RWPE2 (cell line): ENCODE measurements at regions not wholly inside any gene's neighbourhood (a gene's known extent, or its start where the extent isn't known, plus 50 kb on each side); places are given as distances from the start of the nearest gene placed in this dataset.
"Not testable (repeated sequence)": the region's sequence is repeated elsewhere in the genome, so short reads cannot be mapped to it uniquely, and the experiment has no call there.

ENCODE experiments used
- ATAC-seq: fragments of 200-7000 bp; cut with Tn5 transposase; 3 replicates; pipeline ENCODE4 v1.9.1; 2021; ENCODE audit warnings: low read depth
- DNase-seq: peaks from one replicate; pipeline ENCODE4 v3.0.0-alpha.2; 2020; ENCODE audit warnings: low spot score
- H3K27ac ChIP-seq: fragments of 450-650 bp; 2 replicates; pipeline ENCODE4 v1.5.1; 2017; ENCODE audit warnings: mild to moderate bottlenecking; ENCODE audit not compliant: poor library complexity, severe bottlenecking
- H3K27me3 ChIP-seq: fragments of 250-450 bp; sonication (Bioruptor Pico); 2 replicates; pipeline ENCODE4 v1.5.1; 2021; ENCODE audit warnings: mild to moderate bottlenecking, moderate library complexity; ENCODE audit not compliant: insufficient read depth, poor library complexity, severe bottlenecking
- H3K36me3 ChIP-seq: fragments of 250-450 bp; sonication (Bioruptor Pico); 2 replicates; pipeline ENCODE4 v1.5.1; 2020; ENCODE audit warnings: low read depth, mild to moderate bottlenecking, moderate library complexity
- H3K4me1 ChIP-seq: fragments of 250-450 bp; sonication (Bioruptor Pico); 2 replicates; pipeline ENCODE4 v1.5.1; 2021; ENCODE audit warnings: mild to moderate bottlenecking, moderate library complexity; ENCODE audit not compliant: insufficient read depth, poor library complexity, severe bottlenecking
- H3K4me3 ChIP-seq: fragments of 250-450 bp; sonication (Bioruptor Pico); 2 replicates; pipeline ENCODE4 v1.5.1; 2021; ENCODE audit warnings: mild to moderate bottlenecking, moderate library complexity; ENCODE audit not compliant: severe bottlenecking
- H3K9me3 ChIP-seq: fragments of 250-450 bp; sonication (Bioruptor Pico); 2 replicates; pipeline ENCODE4 v1.5.1; 2021; ENCODE audit warnings: mild to moderate bottlenecking, moderate library complexity; ENCODE audit not compliant: severe bottlenecking
- CTCF ChIP-seq: fragments of 450-650 bp; IDR thresholded peaks from one replicate; pipeline ENCODE4 v1.5.1; 2017; ENCODE audit warnings: mild to moderate bottlenecking, moderate library complexity; ENCODE audit not compliant: poor library complexity, severe bottlenecking

DNA sequence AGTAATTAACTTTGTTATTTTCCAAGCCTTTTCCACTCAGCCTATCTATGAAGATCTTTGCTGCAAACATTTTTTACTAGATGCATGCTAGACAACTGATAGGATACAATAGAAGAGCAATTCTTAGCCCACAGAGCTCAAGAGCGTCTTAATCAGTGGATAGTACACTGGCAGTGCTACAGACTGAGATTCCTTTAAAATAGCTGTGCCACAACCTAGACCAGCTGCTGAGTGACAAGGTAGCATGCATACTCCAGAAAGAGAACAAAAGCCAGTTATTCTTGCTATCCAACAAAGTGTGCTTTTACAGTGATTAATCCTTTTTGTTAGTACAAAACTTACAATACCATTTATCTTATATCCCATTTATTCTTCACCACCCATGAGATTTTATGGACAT is 507.9 kb upstream of the SYT4 start:
- no peak for TF ChIP-seq CTCF
- DNase-seq (no peak), ATAC-seq (no peak)
- Histone ChIP-seq H3K4me3 (no peak overlapping the region), H3K36me3 (no peaks in the 10 kb centered on the region), H3K27ac (no peak overlapping the region), H3K27me3 (no peaks in the 10 kb centered on the region), H3K9me3 (no peaks in the 10 kb centered on the region), H3K4me1 (peaks cover 27% of the 10 kb centered on the region)

- Histone ChIP-seq H3K9me3 (no peaks in the 10 kb centered on the region), H3K27ac (peak overlapping the region; percentile 15), H3K4me3 (no peak overlapping the region), H3K4me1 (peaks cover 11% of the 10 kb centered on the region), H3K36me3 (no peaks in the 10 kb centered on the region), H3K27me3 (no peaks in the 10 kb centered on the region)
- no peak for TF ChIP-seq CTCF
- no peak for ATAC-seq
- no peak for DNase-seq
Observed at GRCh38 chr18:43786893-43787292, 509.6 kb upstream of the SYT4 start.

DNA sequence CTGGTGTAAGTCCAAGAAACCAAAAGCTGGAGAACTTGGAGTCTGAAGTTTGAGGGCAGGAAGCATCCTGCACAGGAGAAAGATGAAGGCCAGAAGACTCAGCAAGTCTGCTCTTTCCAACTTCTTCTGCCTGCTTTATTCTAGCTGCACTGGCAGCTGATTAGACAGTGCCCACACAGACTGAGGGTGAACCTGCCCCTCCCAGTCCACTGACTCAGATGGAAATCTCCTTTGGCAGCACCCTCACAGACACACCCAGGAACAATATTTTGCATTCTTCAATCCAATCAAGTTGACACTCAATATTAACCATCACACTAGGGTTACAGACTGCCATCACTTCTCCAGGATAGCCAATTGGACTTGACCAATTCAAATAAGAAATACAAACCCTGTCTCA is 510.4 kb upstream of the SYT4 start:
- Histone ChIP-seq H3K27ac (peak overlapping the region; percentile 15), H3K4me1 (peaks cover 11% of the 10 kb centered on the region)
- DNase-seq, H3K4me3 ChIP-seq, H3K27me3 ChIP-seq, H3K36me3 ChIP-seq, H3K9me3 ChIP-seq: not testable (repeated sequence)
- peak; percentile 88 for ATAC-seq

- no peak for DNase-seq
- no peaks in the 10 kb centered on the region for H3K27me3 ChIP-seq
- 0 out of 3 replicates have a peak, but pooled peaks have one; percentile 44 for ATAC-seq
Observed at GRCh38 chr18:43789234-43790000, 512.1 kb upstream of the SYT4 start.

DNA sequence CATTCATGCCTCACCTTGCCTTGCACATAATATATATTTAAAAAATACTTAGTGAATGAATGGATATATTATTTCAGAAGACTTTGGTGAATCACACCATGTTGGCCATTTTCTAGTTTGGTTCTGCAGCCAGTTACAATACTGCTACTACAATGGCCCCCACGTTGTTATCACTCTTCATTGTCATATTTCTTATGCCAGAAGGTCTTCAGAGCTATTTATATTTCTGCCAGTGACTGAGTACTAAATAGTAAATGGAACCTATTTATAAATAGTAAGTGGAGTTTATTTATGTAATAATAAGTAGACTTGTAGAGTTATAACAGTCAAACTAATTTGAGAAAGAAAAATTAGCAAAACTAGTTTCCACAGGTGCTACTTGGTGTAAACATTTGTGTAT is 516.6 kb upstream of the SYT4 start:
- H3K9me3 ChIP-seq = no peaks in the 10 kb centered on the region
- no peak overlapping the region for H3K4me3 ChIP-seq
- no peak for ATAC-seq
- no peak for DNase-seq
- H3K4me1 ChIP-seq = peaks cover 4% of the 10 kb centered on the region
- H3K36me3 ChIP-seq = no peaks in the 10 kb centered on the region
- TF ChIP-seq CTCF = no peak
- no peaks in the 10 kb centered on the region for H3K27me3 ChIP-seq
- no peak overlapping the region for H3K27ac ChIP-seq

More at GRCh38 chr18:43789234-43790000, 512.1 kb upstream of the SYT4 start:
- no peaks in the 10 kb centered on the region for H3K9me3 ChIP-seq
- peaks cover 11% of the 10 kb centered on the region for H3K4me1 ChIP-seq
- TF ChIP-seq CTCF = peak; percentile 27
- no peak overlapping the region for H3K4me3 ChIP-seq
- no peak overlapping the region for H3K27ac ChIP-seq
- no peaks in the 10 kb centered on the region for H3K36me3 ChIP-seq
